ENCODE measurements at regions not wholly inside any gene's neighbourhood (a gene's known extent, or its start where the extent isn't known, plus 50 kb on each side); places are given as distances from the start of the nearest gene placed in this dataset.

DNA sequence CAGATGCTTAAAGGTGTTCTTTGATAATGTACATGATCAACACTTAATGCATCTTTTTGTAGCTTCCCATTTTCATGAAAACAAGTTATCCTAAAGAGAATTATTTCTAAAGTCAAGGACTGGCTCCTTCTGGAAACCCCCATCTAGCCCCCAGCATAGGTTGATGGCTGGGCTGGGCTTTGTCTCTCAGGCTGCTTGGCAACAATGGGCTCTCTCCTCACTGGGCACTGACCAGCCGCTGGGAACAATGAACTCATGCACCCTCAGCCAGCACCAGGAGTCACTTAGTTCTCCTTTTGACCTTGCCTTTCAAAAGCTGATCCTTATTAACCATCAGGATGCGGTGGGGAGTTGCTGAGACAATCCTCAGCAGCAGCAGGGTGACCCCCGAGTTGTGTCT, 293.0 kb upstream of the PLXNA2 start:
- H3K9me3 ChIP-seq (ENCODE audit: control insufficient read depth, insufficient read depth, low read depth, low read length): no peaks in the 10 kb centered on the region
- intact Hi-C loops (cut with micrococcal nuclease; ENCODE audit: unreplicated experiment): no loop called here
- H3K27ac ChIP-seq (ENCODE audit: low read length): no peak overlapping the region
- DNase-seq (ENCODE audit: low read depth, low spot score): no peak
- ChIA-PET POLR2A (interaction anchor here (0.5 kb wide), 1 partner anchor 103 kb away, joined by 3 read pairs; no protein-coding TSS in a partner anchor), CTCF (no interaction called here)
- no peak for ATAC-seq
- no peaks in the 10 kb centered on the region for H3K4me1 ChIP-seq (ENCODE audit: control insufficient read depth, insufficient read depth, low read length)
- in situ Hi-C loops (cut with HindIII; ENCODE audit: low pct_unique_long_range_greater_than_20kb, low sequenced_read_pairs): no loop called here
- no TSS peak for BruUV-seq (replicated peaks)
- TF ChIP-seq, protein P1, sequence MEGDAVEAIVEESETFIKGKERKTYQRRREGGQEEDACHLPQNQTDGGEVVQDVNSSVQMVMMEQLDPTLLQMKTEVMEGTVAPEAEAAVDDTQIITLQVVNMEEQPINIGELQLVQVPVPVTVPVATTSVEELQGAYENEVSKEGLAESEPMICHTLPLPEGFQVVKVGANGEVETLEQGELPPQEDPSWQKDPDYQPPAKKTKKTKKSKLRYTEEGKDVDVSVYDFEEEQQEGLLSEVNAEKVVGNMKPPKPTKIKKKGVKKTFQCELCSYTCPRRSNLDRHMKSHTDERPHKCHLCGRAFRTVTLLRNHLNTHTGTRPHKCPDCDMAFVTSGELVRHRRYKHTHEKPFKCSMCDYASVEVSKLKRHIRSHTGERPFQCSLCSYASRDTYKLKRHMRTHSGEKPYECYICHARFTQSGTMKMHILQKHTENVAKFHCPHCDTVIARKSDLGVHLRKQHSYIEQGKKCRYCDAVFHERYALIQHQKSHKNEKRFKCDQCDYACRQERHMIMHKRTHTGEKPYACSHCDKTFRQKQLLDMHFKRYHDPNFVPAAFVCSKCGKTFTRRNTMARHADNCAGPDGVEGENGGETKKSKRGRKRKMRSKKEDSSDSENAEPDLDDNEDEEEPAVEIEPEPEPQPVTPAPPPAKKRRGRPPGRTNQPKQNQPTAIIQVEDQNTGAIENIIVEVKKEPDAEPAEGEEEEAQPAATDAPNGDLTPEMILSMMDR (IDR thresholded peaks at IDR 0.05): no peak
- no peak for TF ChIP-seq TCF7L2 (IDR thresholded peaks at IDR 0.05; ENCODE audit: low read depth, low read length)
- no peak for TF ChIP-seq SIN3A (IDR thresholded peaks at IDR 0.05; ENCODE audit: borderline replicate concordance, insufficient read depth, low read depth, low read length)
- TF ChIP-seq POLR2AphosphoS5 (IDR thresholded peaks at IDR 0.05; ENCODE audit: low read depth, low read length): no peak
- no peak overlapping the region for H3K4me3 ChIP-seq (ENCODE audit: low read depth in 2 of 2, low read length in 2 of 2)
- peaks cover 2% of the 10 kb centered on the region; the same call in 1 of the 2 replicates for H3K27me3 ChIP-seq (ENCODE audit: control insufficient read depth, insufficient read depth, low read length)
- no peaks in the 10 kb centered on the region for H3K36me3 ChIP-seq (ENCODE audit: control insufficient read depth, insufficient read depth, low read length)

DNA sequence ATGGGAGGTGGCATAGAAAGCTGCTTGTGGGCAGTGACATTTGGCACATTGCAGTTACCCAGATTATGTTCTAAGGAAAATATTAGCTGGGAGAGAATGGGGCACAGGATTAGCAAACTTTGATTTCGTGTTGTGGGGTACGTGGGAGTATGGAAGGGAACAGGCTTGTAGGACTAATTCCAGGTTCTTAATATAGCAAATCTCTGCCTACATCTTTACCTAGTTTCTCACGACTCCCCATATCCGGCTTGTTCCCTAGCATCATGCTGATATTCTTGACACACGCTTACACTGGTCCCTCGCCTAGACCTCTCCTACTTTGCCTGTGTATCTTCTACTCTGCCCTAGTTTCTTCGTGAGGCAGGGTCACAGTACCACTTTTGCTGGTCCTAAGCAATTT, 293.9 kb upstream of the PLXNA2 start:
- Histone ChIP-seq H3K4me1 (ENCODE audit: control insufficient read depth, insufficient read depth, low read length) (no peaks in the 10 kb centered on the region), H3K36me3 (ENCODE audit: control insufficient read depth, insufficient read depth, low read length) (no peaks in the 10 kb centered on the region), H3K27me3 (ENCODE audit: control insufficient read depth, insufficient read depth, low read length) (peaks cover 2% of the 10 kb centered on the region; the same call in 1 of the 2 replicates), H3K27ac (ENCODE audit: low read length) (no peak overlapping the region), H3K9me3 (ENCODE audit: control insufficient read depth, insufficient read depth, low read depth, low read length) (no peaks in the 10 kb centered on the region), H3K4me3 (ENCODE audit: low read depth in 2 of 2, low read length in 2 of 2) (no peak overlapping the region)
- in situ Hi-C loops (cut with HindIII; ENCODE audit: low pct_unique_long_range_greater_than_20kb, low sequenced_read_pairs): no loop called here
- no peak for DNase-seq (ENCODE audit: low read depth, low spot score)
- ATAC-seq: no peak
- CTCF ChIA-PET: no interaction called here
- intact Hi-C loops (cut with micrococcal nuclease; ENCODE audit: unreplicated experiment): no loop called here
- BruUV-seq (replicated peaks): no TSS peak
- TF ChIP-seq SIN3A (IDR thresholded peaks at IDR 0.05; ENCODE audit: borderline replicate concordance, insufficient read depth, low read depth, low read length): no peak
- TF ChIP-seq TCF7L2 (IDR thresholded peaks at IDR 0.05; ENCODE audit: low read depth, low read length): no peak
- TF ChIP-seq POLR2AphosphoS5 (IDR thresholded peaks at IDR 0.05; ENCODE audit: low read depth, low read length): no peak
- TF ChIP-seq, protein P1 (IDR thresholded peaks at IDR 0.05): no peak
- POLR2A ChIA-PET: no interaction called here

GRCh38 chr1:208538587-208538986, 294.4 kb upstream of the PLXNA2 start:
- POLR2A ChIA-PET: no interaction called here
- TF ChIP-seq TCF7L2 (IDR thresholded peaks at IDR 0.05; ENCODE audit: low read depth, low read length) (no peak), POLR2AphosphoS5 (IDR thresholded peaks at IDR 0.05; ENCODE audit: low read depth, low read length) (no peak), SIN3A (IDR thresholded peaks at IDR 0.05; ENCODE audit: borderline replicate concordance, insufficient read depth, low read depth, low read length) (no peak)
- TF ChIP-seq, protein P1 (IDR thresholded peaks at IDR 0.05): no peak
- TF ChIP-seq, protein P2, sequence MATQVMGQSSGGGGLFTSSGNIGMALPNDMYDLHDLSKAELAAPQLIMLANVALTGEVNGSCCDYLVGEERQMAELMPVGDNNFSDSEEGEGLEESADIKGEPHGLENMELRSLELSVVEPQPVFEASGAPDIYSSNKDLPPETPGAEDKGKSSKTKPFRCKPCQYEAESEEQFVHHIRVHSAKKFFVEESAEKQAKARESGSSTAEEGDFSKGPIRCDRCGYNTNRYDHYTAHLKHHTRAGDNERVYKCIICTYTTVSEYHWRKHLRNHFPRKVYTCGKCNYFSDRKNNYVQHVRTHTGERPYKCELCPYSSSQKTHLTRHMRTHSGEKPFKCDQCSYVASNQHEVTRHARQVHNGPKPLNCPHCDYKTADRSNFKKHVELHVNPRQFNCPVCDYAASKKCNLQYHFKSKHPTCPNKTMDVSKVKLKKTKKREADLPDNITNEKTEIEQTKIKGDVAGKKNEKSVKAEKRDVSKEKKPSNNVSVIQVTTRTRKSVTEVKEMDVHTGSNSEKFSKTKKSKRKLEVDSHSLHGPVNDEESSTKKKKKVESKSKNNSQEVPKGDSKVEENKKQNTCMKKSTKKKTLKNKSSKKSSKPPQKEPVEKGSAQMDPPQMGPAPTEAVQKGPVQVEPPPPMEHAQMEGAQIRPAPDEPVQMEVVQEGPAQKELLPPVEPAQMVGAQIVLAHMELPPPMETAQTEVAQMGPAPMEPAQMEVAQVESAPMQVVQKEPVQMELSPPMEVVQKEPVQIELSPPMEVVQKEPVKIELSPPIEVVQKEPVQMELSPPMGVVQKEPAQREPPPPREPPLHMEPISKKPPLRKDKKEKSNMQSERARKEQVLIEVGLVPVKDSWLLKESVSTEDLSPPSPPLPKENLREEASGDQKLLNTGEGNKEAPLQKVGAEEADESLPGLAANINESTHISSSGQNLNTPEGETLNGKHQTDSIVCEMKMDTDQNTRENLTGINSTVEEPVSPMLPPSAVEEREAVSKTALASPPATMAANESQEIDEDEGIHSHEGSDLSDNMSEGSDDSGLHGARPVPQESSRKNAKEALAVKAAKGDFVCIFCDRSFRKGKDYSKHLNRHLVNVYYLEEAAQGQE (IDR thresholded peaks at IDR 0.05; ENCODE audit: insufficient read depth in 1 of 2, low read depth in 2 of 2, low read length in 1 of 2): no peak
- Histone ChIP-seq H3K27me3 (ENCODE audit: control insufficient read depth, insufficient read depth, low read length) (peaks cover 2% of the 10 kb centered on the region; the same call in 1 of the 2 replicates), H3K4me3 (ENCODE audit: low read depth in 2 of 2, low read length in 2 of 2) (no peak overlapping the region), H3K36me3 (ENCODE audit: control insufficient read depth, insufficient read depth, low read length) (no peaks in the 10 kb centered on the region), H3K9me3 (ENCODE audit: control insufficient read depth, insufficient read depth, low read depth, low read length) (no peaks in the 10 kb centered on the region), H3K4me1 (ENCODE audit: control insufficient read depth, insufficient read depth, low read length) (no peaks in the 10 kb centered on the region), H3K27ac (ENCODE audit: low read length) (no peak overlapping the region)
- DNase-seq (ENCODE audit: low read depth, low spot score): no peak
- intact Hi-C loops (cut with micrococcal nuclease; ENCODE audit: unreplicated experiment) (no loop called here), in situ Hi-C loops (cut with HindIII; ENCODE audit: low pct_unique_long_range_greater_than_20kb, low sequenced_read_pairs) (no loop called here)
- CTCF ChIA-PET: no interaction called here
- BruUV-seq (replicated peaks): no TSS peak
- no peak for ATAC-seq
